OCI-LY7 (cell line): ENCODE measurements at regions not wholly inside any gene's neighbourhood (a gene's known extent, or its start where the extent isn't known, plus 50 kb on each side); places are given as distances from the start of the nearest gene placed in this dataset.
"Not testable (repeated sequence)": the region's sequence is repeated elsewhere in the genome, so short reads cannot be mapped to it uniquely, and the experiment has no call there.

Source experiments
- BruUV-seq: library from RNA; stranded (reverse); fragments of 400-500 nt; replicated peaks from 2 replicates; lab custom pipeline; 2021; lab: Mats Ljungman, UMichigan
- CTCF ChIA-PET: fragments of 300-600 bp; sonication (Branson Sonifier 250); formaldehyde crosslinking; loops from one replicate; lab custom pipeline; 2022; ENCODE audit warnings: antibody characterized with exemption; ENCODE audit not compliant: unreplicated experiment; lab: Charles Lee
- POLR2A ChIA-PET: fragments of 300-600 bp; sonication (Branson Sonifier 250); formaldehyde crosslinking; loops from one replicate; lab custom pipeline; 2022; ENCODE audit warnings: antibody characterized with exemption; lab: Charles Lee
- DNase-seq: peaks from one replicate; pipeline ENCODE4 v3.0.0-alpha.2; 2015; ENCODE audit warnings: low spot score
- H2AFZ ChIP-seq: fragments of 200-600 bp; sonication (generic), shearing (Covaris generic); 2 replicates; pipeline ENCODE4 v1.6.1; 2014; ENCODE audit warnings: mild to moderate bottlenecking, antibody characterized with exemption, low read length, moderate library complexity
- H3K27ac ChIP-seq: fragments of 200-600 bp; sonication (generic); 2 replicates; pipeline ENCODE4 v1.5.1; 2014; ENCODE audit warnings: mixed run types, low read depth, mild to moderate bottlenecking, moderate library complexity, low read length, inconsistent platforms; ENCODE audit not compliant: poor library complexity, severe bottlenecking
- H3K36me3 ChIP-seq: fragments of 200-600 bp; sonication (generic); 2 replicates; pipeline ENCODE4 v1.6.1; 2014; ENCODE audit warnings: mild to moderate bottlenecking, antibody characterized with exemption, low read length, moderate library complexity, mixed read lengths; ENCODE audit not compliant: insufficient read depth
- H3K4me1 ChIP-seq: fragments of 200-600 bp; sonication (generic); 2 replicates; pipeline ENCODE4 v1.5.1; 2014; ENCODE audit warnings: mild to moderate bottlenecking, low read length; ENCODE audit not compliant: insufficient read depth, poor library complexity, severe bottlenecking
- H3K4me2 ChIP-seq: fragments of 200-600 bp; sonication (generic); 2 replicates; pipeline ENCODE4 v1.6.1; 2014; ENCODE audit warnings: mild to moderate bottlenecking, low read length
- H3K4me3 ChIP-seq: fragments of 200-600 bp; sonication (generic); 2 replicates; pipeline ENCODE4 v1.5.1; 2014; ENCODE audit warnings: mild to moderate bottlenecking, low read depth, low read length; ENCODE audit not compliant: poor library complexity, severe bottlenecking
- H3K79me2 ChIP-seq: fragments of 200-600 bp; sonication (generic); 2 replicates; pipeline ENCODE4 v1.6.1; 2016; ENCODE audit warnings: low read depth, mild to moderate bottlenecking, low read length, moderate library complexity, mixed read lengths; ENCODE audit not compliant: insufficient read depth
- H3K9me2 ChIP-seq: fragments of 200-600 bp; sonication (generic); 2 replicates; pipeline ENCODE4 v1.6.1; 2016; ENCODE audit warnings: mild to moderate bottlenecking, low read length, mixed read lengths; ENCODE audit not compliant: insufficient read depth
- H3K9me3 ChIP-seq: fragments of 200-600 bp; sonication (generic); 2 replicates; pipeline ENCODE4 v1.6.1; 2014; ENCODE audit warnings: mild to moderate bottlenecking, mixed run types, low read length, mixed read lengths
- H4K20me1 ChIP-seq: fragments of 200-600 bp; sonication (generic); 2 replicates; pipeline ENCODE4 v1.6.1; 2014; ENCODE audit warnings: mild to moderate bottlenecking, antibody characterized with exemption, low read length, moderate library complexity, mixed read lengths; ENCODE audit not compliant: insufficient read depth
- CTCF ChIP-seq: fragments of 200-600 bp; sonication (generic); conservative IDR thresholded peaks from 2 replicates; pipeline ENCODE4 v1.5.1; 2014; ENCODE audit warnings: mild to moderate bottlenecking, antibody characterized with exemption, low read length, moderate library complexity, mixed read lengths
- EZH2phosphoT487 ChIP-seq: fragments of 200-600 bp; sonication (generic); IDR thresholded peaks from 2 replicates; pipeline ENCODE4 v1.6.1; 2018; ENCODE audit warnings: low read depth, borderline replicate concordance, mild to moderate bottlenecking, mixed run types, antibody characterized with exemption, low read length, moderate library complexity, mixed read lengths
- intact Hi-C: fragments of 100-400 bp; cut with micrococcal nuclease; formaldehyde crosslinking; loops from one replicate; pipeline ENCODE4 v1.10.0; 2022; ENCODE audit not compliant: unreplicated experiment

DNA sequence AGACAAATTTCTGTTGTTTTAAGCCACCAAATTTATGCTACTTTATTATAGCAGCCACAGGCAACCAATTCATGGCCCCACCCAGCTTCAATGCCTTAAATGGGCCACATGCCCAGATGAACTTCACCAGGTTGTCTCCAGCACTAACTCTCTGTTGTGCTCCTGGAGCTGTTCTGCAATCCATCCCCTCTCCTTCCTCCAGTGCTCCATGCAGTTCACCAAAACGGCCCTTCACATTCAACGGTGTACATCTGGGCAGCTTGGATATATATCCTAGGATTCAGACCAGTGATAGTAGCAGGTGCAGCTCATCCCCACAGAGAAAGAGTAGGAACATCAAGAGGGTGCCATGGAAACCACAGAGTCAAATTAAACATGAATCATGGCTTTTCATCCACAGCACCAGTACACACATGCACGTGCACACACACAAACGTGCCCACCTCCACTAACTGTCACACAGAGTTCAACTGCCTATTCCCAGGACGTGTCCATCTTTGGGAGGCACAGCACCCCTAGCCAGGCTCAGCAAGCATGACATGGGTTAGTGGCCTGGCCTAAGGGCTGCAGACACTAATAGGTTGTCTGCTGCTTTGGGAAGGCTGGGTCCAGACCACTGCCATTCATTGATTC, 134.5 kb downstream of the MED10 start:
- no peak overlapping the region for H3K27ac ChIP-seq
- CTCF ChIA-PET = no interaction called here

DNA sequence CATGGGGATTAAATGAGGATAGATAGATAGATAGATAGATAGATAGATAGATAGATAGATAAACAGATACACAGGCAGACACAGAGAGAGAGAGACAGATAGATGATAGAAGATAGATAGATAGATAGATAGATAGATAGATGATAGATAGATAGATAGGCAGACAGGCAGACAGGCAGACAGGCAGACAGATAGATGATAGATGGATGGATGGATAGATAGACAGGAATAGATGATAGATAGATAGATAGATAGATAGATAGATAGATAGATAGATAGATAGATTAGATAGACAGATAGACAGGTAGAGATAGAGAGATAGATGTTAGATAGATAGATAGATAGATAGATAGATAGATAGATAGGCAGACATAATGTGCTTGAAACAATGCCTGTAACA, 137.3 kb downstream of the MED10 start:
- POLR2A ChIA-PET = interaction anchor here (0.7 kb wide), 1 partner anchor 12 kb away, joined by 3 read pairs; no protein-coding TSS in a partner anchor
- H3K27ac ChIP-seq, H4K20me1 ChIP-seq, CTCF ChIA-PET, DNase-seq, H3K4me2 ChIP-seq, H3K9me2 ChIP-seq, H3K79me2 ChIP-seq, H3K4me3 ChIP-seq, BruUV-seq, H3K36me3 ChIP-seq, intact Hi-C loops, H2AFZ ChIP-seq: not testable (repeated sequence)
- Histone ChIP-seq H3K9me3 (peaks cover 17% of the 10 kb centered on the region), H3K4me1 (peaks cover 13% of the 10 kb centered on the region)

More for the DNA sequence above, 134.5 kb downstream of the MED10 start:
- Histone ChIP-seq H3K9me3 (peaks cover 14% of the 10 kb centered on the region), H3K4me3 (no peak overlapping the region), H3K4me2 (no peak overlapping the region), H3K4me1 (peaks cover 6% of the 10 kb centered on the region), H3K9me2 (no peaks in the 10 kb centered on the region), H4K20me1 (no peaks in the 10 kb centered on the region), H3K79me2 (no peaks in the 10 kb centered on the region), H2AFZ (no peak overlapping the region), H3K36me3 (no peaks in the 10 kb centered on the region; the same call in 1 of the 2 replicates)
- intact Hi-C loops = no loop called here
- TF ChIP-seq EZH2phosphoT487 = no peak
- TF ChIP-seq CTCF = no peak
- no TSS peak for BruUV-seq
- POLR2A ChIA-PET = no interaction called here
- no peak for DNase-seq

DNA sequence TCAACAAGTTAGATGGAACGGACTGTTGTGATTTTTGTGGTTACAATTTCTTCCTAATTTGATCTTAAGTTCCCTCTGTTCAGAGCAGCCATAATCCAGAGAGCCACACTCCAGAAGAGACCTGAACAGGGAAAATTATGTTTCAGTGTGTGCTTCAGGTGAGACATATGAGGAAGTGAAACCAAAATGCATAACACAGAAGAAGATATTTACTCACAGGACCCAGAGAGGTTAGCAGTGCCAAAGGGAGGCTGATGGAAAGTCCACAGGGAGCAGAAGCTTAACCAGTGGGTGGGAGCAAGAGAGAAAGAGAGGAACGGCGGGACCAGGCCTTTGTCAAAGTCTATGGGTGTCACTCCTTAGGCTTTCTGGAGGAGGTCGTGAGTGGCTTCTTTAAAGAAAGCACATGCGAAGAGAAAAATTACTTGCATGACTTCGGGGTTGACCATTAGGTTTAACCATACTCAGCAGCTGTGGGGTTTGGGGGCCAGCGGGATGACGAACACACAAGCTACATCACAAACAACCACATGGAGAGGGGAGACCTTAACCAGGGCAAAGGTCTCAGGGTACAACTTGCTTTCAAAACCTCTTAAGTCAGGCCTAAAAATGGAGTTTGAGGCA, 141.4 kb downstream of the MED10 start:
- Histone ChIP-seq H2AFZ (peak overlapping the region; percentile 5; the same call in 1 of the 2 replicates), H3K4me1 (peaks cover 22% of the 10 kb centered on the region), H3K79me2 (no peaks in the 10 kb centered on the region), H3K9me2 (no peaks in the 10 kb centered on the region), H3K4me3 (no peak overlapping the region), H3K27ac (no peak overlapping the region), H3K4me2 (peak overlapping the region; percentile 35), H3K9me3 (peaks cover 17% of the 10 kb centered on the region), H3K36me3 (no peaks in the 10 kb centered on the region; the same call in 1 of the 2 replicates), H4K20me1 (no peaks in the 10 kb centered on the region)
- peak; percentile 66 for DNase-seq
- TF ChIP-seq CTCF (no peak), EZH2phosphoT487 (no peak)
- CTCF ChIA-PET = no interaction called here
- intact Hi-C loops = loop anchor here (2.0 kb wide), 1 partner anchor 48 kb away; no protein-coding TSS in a partner anchor
- no TSS peak for BruUV-seq
- POLR2A ChIA-PET = no interaction called here
